Fibroblast of villous mesenchyme (primary cell): ENCODE measurements at regions not wholly inside any gene's neighbourhood (a gene's known extent, or its start where the extent isn't known, plus 50 kb on each side); places are given as distances from the start of the nearest gene placed in this dataset.

ENCODE experiments used
- DNase-seq: peaks from one replicate; pipeline ENCODE4 v3.0.0-alpha.2; 2010; ENCODE audit warnings: low read depth
- H3K4me3 ChIP-seq: 2 replicates; pipeline ENCODE4 v1.5.1; 2011; ENCODE audit warnings: low read depth, mild to moderate bottlenecking, low read length
- CTCF ChIP-seq: IDR thresholded peaks from 2 replicates; pipeline ENCODE4 v1.5.1; 2012; ENCODE audit warnings: low read depth, mild to moderate bottlenecking, low read length; ENCODE audit not compliant: insufficient read depth

GRCh38 chr9:84590706-84591105 lies 78.8 kb upstream of the NTRK2 start:
- DNase-seq = no peak
- TF ChIP-seq CTCF = no peak
- no peak overlapping the region for H3K4me3 ChIP-seq

GRCh38 chr9:84592918-84593317 lies 76.6 kb upstream of the NTRK2 start:
- no peak for TF ChIP-seq CTCF
- no peak overlapping the region for H3K4me3 ChIP-seq
- DNase-seq = no peak

GRCh38 chr9:84593352-84593751 lies 76.2 kb upstream of the NTRK2 start:
- TF ChIP-seq CTCF = no peak
- H3K4me3 ChIP-seq = no peak overlapping the region
- no peak for DNase-seq

GRCh38 chr9:84597131-84597530 lies 72.4 kb upstream of the NTRK2 start:
- no peak for TF ChIP-seq CTCF
- H3K4me3 ChIP-seq = no peak overlapping the region
- no peak for DNase-seq

GRCh38 chr9:84598921-84599636 lies 70.5 kb upstream of the NTRK2 start:
- no peak for DNase-seq
- no peak overlapping the region for H3K4me3 ChIP-seq
- TF ChIP-seq CTCF = no peak

GRCh38 chr9:84600739-84601138 lies 68.8 kb upstream of the NTRK2 start:
- TF ChIP-seq CTCF = no peak
- no peak overlapping the region for H3K4me3 ChIP-seq
- DNase-seq = no peak

GRCh38 chr9:84604223-84604622 lies 65.3 kb upstream of the NTRK2 start:
- TF ChIP-seq CTCF = no peak
- DNase-seq = no peak
- no peak overlapping the region for H3K4me3 ChIP-seq
